Endothelial cell of umbilical vein (primary cell): ENCODE measurements at regions not wholly inside any gene's neighbourhood (a gene's known extent, or its start where the extent isn't known, plus 50 kb on each side); places are given as distances from the start of the nearest gene placed in this dataset.

Experiments
- BruUV-seq: library from RNA; stranded (reverse); fragments of 400-500 nt; replicated peaks from 2 replicates; lab custom pipeline; 2021; lab: Mats Ljungman, UMichigan
- CTCF ChIA-PET: fragments of 300-600, 350-600 bp; sonication (Branson Sonifier 250); formaldehyde crosslinking; loops from one replicate; lab custom pipeline; 2021; ENCODE audit warnings: antibody characterized with exemption, inconsistent platforms; lab: Charles Lee
- POLR2A ChIA-PET: fragments of 300-600, 350-600 bp; sonication (Branson Sonifier 250); formaldehyde crosslinking; loops from one replicate; lab custom pipeline; 2021; ENCODE audit warnings: antibody characterized with exemption, inconsistent platforms; lab: Charles Lee
- DNase-seq: peaks from one replicate; pipeline ENCODE4 v3.0.0-alpha.2; 2011; ENCODE audit warnings: low read depth, low spot score
- FAIRE-seq: peaks from 2 replicates; lab custom pipeline; 2011; peaks lifted over from hg19 to GRCh38; lab: Jason Lieb, UNC
- H2AFZ ChIP-seq: 2 replicates; pipeline ENCODE4 v1.6.0; 2012; ENCODE audit warnings: low read depth, low read length, control low read depth, inconsistent platforms
- H3K27ac ChIP-seq: 2 replicates; pipeline ENCODE4 v1.5.1; 2011; ENCODE audit warnings: low read depth, mild to moderate bottlenecking, control low read depth, low read length, moderate library complexity; ENCODE audit not compliant: insufficient read depth
- H3K27me3 ChIP-seq, 2 experiments: 2 replicates each; pipeline versions ENCODE4 v1.6.0 to v1.6.1; 2011; ENCODE audit warnings: low read length in 2 of 2, mixed read lengths in 1 of 2; ENCODE audit not compliant: control insufficient read depth in 2 of 2, insufficient read depth in 2 of 2
- H3K36me3 ChIP-seq, 2 experiments: 2 replicates in 1 of 2; 3 replicates in 1 of 2; pipeline ENCODE4 v1.5.1; 2011; ENCODE audit warnings: low read length in 2 of 2, mild to moderate bottlenecking in 1 of 2, moderate library complexity in 1 of 2; ENCODE audit not compliant: control insufficient read depth in 2 of 2, insufficient read depth in 2 of 2; ENCODE audit errors: extremely low read depth in 1 of 2
- H3K4me1 ChIP-seq: 3 replicates; pipeline ENCODE4 v1.5.1; 2011; ENCODE audit warnings: mild to moderate bottlenecking, low read length; ENCODE audit not compliant: control insufficient read depth, insufficient read depth; ENCODE audit errors: extremely low read depth
- H3K4me2 ChIP-seq: 2 replicates; pipeline ENCODE4 v1.6.1; 2011; ENCODE audit warnings: low read length, control low read depth, mixed read lengths; ENCODE audit not compliant: insufficient read depth
- H3K4me3 ChIP-seq, 3 experiments: fragments of 200-600 bp in 1 of 3; sonication (generic), shearing (Covaris generic) in 1 of 3; replicated peaks in 1 of 3; 2 replicates each; pipeline ENCODE4 v1.5.1; 2011 to 2016; ENCODE audit warnings: control low read depth in 3 of 3, low read length in 3 of 3, mild to moderate bottlenecking in 2 of 3, inconsistent platforms in 1 of 3, low read depth in 1 of 3, moderate library complexity in 1 of 3; ENCODE audit not compliant: insufficient read depth in 1 of 3
- H3K79me2 ChIP-seq: 2 replicates; pipeline ENCODE4 v1.6.0; 2012; ENCODE audit warnings: low read length, inconsistent platforms; ENCODE audit not compliant: control insufficient read depth, insufficient read depth
- H3K9ac ChIP-seq: replicated peaks from 2 replicates; pipeline ENCODE3; 2011; ENCODE audit warnings: low read length, control low read depth; ENCODE audit not compliant: insufficient read depth; ENCODE audit errors: extremely low read depth
- H3K9me1 ChIP-seq: replicated peaks from 3 replicates; pipeline ENCODE4 v1.6.0; 2011; ENCODE audit warnings: mild to moderate bottlenecking, low read length; ENCODE audit not compliant: control insufficient read depth, insufficient read depth; ENCODE audit errors: extremely low read depth
- H3K9me3 ChIP-seq: replicated peaks from 2 replicates; pipeline ENCODE4 v1.5.1; 2012; ENCODE audit warnings: low read length, inconsistent platforms; ENCODE audit not compliant: control insufficient read depth, insufficient read depth
- H4K20me1 ChIP-seq: replicated peaks from 2 replicates; pipeline ENCODE3; 2011; ENCODE audit warnings: mild to moderate bottlenecking, low read length; ENCODE audit not compliant: control insufficient read depth, insufficient read depth; ENCODE audit errors: extremely low read depth
- CTCF ChIP-seq, 2 donors: IDR thresholded peaks; 1 replicate in 1 of 2; 2 replicates in 1 of 2; pipeline ENCODE4 v1.5.1; 2011; ENCODE audit warnings: low read length in 2 of 2, mild to moderate bottlenecking in 2 of 2, moderate library complexity in 2 of 2, control low read depth in 1 of 2, inconsistent platforms in 1 of 2, low read depth in 1 of 2; ENCODE audit not compliant: insufficient read depth in 1 of 2; ENCODE audit errors: extremely low read depth in 1 of 2
- EZH2 ChIP-seq: IDR thresholded peaks from 2 replicates; pipeline ENCODE4 v1.6.1; 2012; ENCODE audit warnings: borderline replicate concordance, low read depth, mild to moderate bottlenecking, moderate library complexity, low read length, inconsistent platforms; ENCODE audit not compliant: severe bottlenecking
- FOS ChIP-seq: IDR thresholded peaks from 2 replicates; pipeline ENCODE4 v1.6.1; 2011; ENCODE audit warnings: mild to moderate bottlenecking, low read length, moderate library complexity, borderline replicate concordance; ENCODE audit not compliant: insufficient read depth
- GATA2 ChIP-seq: IDR thresholded peaks from 2 replicates; pipeline ENCODE4 v1.7.0; 2011; ENCODE audit warnings: low read depth, mild to moderate bottlenecking, moderate library complexity, mixed read lengths, low read length; ENCODE audit not compliant: insufficient read length, insufficient read depth
- JUN ChIP-seq: IDR thresholded peaks from 2 replicates; pipeline ENCODE4 v1.6.1; 2011; ENCODE audit warnings: borderline replicate concordance, low read depth; ENCODE audit not compliant: insufficient read length, insufficient read depth
- MAX ChIP-seq: IDR thresholded peaks from 2 replicates; pipeline ENCODE4 v1.6.1; 2011; ENCODE audit not compliant: insufficient read depth, insufficient read length
- MYC ChIP-seq: IDR thresholded peaks from one replicate; pipeline ENCODE4 v1.6.1; 2011; ENCODE audit warnings: mild to moderate bottlenecking, low read depth, low read length
- POLR2A ChIP-seq: IDR thresholded peaks from 2 replicates; pipeline ENCODE4 v1.6.1; 2012; ENCODE audit warnings: low read depth, mild to moderate bottlenecking, control low read depth, low read length
- POLR2AphosphoS5 ChIP-seq: IDR thresholded peaks from 2 replicates; pipeline ENCODE4 v1.6.1; 2012; ENCODE audit warnings: low read depth, mild to moderate bottlenecking, control low read depth, low read length, moderate library complexity; ENCODE audit not compliant: insufficient read depth
- dilution Hi-C: fragments of 300-500 bp; cut with MboI; formaldehyde crosslinking; loops from one replicate; pipeline ENCODE4 v1.15.0; 2019; ENCODE audit warnings: low sequenced_read_pairs; ENCODE audit not compliant: extremely low pct_ligation_motif_present
- intact Hi-C: fragments of 100-400 bp; cut with micrococcal nuclease; formaldehyde crosslinking; loops from one replicate; pipeline ENCODE4 v1.10.0; 2022

- ChIA-PET CTCF (no interaction called here), POLR2A (no interaction called here)
- Histone ChIP-seq H3K27me3 (no peaks in the 10 kb centered on the region), H2AFZ (no peak overlapping the region), H3K9me3 (no peaks in the 10 kb centered on the region), H3K4me3 (no peak overlapping the region), H3K9ac (no peak overlapping the region), H3K27ac (no peak overlapping the region), H4K20me1 (no peaks in the 10 kb centered on the region), H3K4me2 (no peak overlapping the region), H3K36me3 (no peaks in the 10 kb centered on the region), H3K4me1 (no peaks in the 10 kb centered on the region), H3K9me1 (no peaks in the 10 kb centered on the region), H3K79me2 (no peaks in the 10 kb centered on the region)
- dilution Hi-C loops: no loop called here
- no TSS peak for BruUV-seq
- FAIRE-seq (no peak), DNase-seq (no peak)
- TF ChIP-seq CTCF (IDR thresholded peaks at IDR 0.05; ENCODE audit: extremely low read depth in 1 of 2, insufficient read depth in 1 of 2, low read depth in 1 of 2, low read length in 2 of 2) (no peak), MYC (no peak), FOS (no peak), MAX (no peak), EZH2 (no peak), JUN (no peak), POLR2A (no peak), GATA2 (no peak), POLR2AphosphoS5 (no peak)
- intact Hi-C loops: no loop called here
Observed at GRCh38 chr12:106010741-106011140, 128.0 kb downstream of the NUAK1 start.
